Sigmoid colon (tissue), 4 donors: ENCODE measurements at regions not wholly inside any gene's neighbourhood (a gene's known extent, or its start where the extent isn't known, plus 50 kb on each side); places are given as distances from the start of the nearest gene placed in this dataset.

Experiments used
- CTCF ChIP-seq, 4 experiments: fragments of 450-650 bp in 3 of 4; fragments of 200-600 bp in 1 of 4; IDR thresholded peaks; one replicate each; pipeline ENCODE4 v1.5.1; 2016 to 2019; ENCODE audit warnings: antibody characterized with exemption in 4 of 4, mild to moderate bottlenecking in 3 of 4, moderate library complexity in 2 of 4
- EP300 ChIP-seq, 4 donors: sonication (generic); formaldehyde crosslinking; IDR thresholded peaks; one replicate each; pipeline ENCODE4 v1.6.1; 2017; ENCODE audit warnings: antibody characterized with exemption in 4 of 4
- POLR2A ChIP-seq, 2 donors: fragments of 450-650 bp; IDR thresholded peaks; one replicate each; pipeline ENCODE4 v1.6.1; 2016; ENCODE audit warnings: antibody characterized with exemption in 2 of 2, mild to moderate bottlenecking in 2 of 2, moderate library complexity in 2 of 2
- POLR2AphosphoS5 ChIP-seq, 4 donors: sonication (generic); formaldehyde crosslinking; IDR thresholded peaks; one replicate each; pipeline ENCODE4 v1.6.1; 2017; ENCODE audit warnings: antibody characterized with exemption in 4 of 4

- TF ChIP-seq CTCF (IDR thresholded peaks at IDR 0.05) (no peak), POLR2A (IDR thresholded peaks at IDR 0.05) (no peak), POLR2AphosphoS5 (IDR thresholded peaks at IDR 0.05) (no peak), EP300 (IDR thresholded peaks at IDR 0.05) (no peak)
Observed at GRCh38 chr6:121839896-121840295, 404.4 kb downstream of the GJA1 start.
